HEK293 (cell line): ENCODE measurements at regions not wholly inside any gene's neighbourhood (a gene's known extent, or its start where the extent isn't known, plus 50 kb on each side); places are given as distances from the start of the nearest gene placed in this dataset.
A peak's percentile ranks its signal among the peaks of the same experiment; 100 is the strongest.

Experiments
- CTCF ChIA-PET: fragments of 350-600 bp; formaldehyde crosslinking; extraction: SDS; loops from one replicate; lab custom pipeline; 2021; ENCODE audit warnings: antibody characterized with exemption; lab: Yijun Ruan, JAX
- POLR2A ChIA-PET: fragments of 300-600 bp; formaldehyde crosslinking; extraction: SDS; loops from one replicate; lab custom pipeline; 2020; ENCODE audit warnings: antibody characterized with exemption, inconsistent platforms; lab: Yijun Ruan, JAX
- H3K27ac ChIP-seq: fragments of 200-500 bp; sonication (Bioruptor generic); 2 replicates; pipeline ENCODE4 v1.5.1; 2014; ENCODE audit warnings: low read depth, low read length, control low read depth, inconsistent platforms; ENCODE audit errors: extremely low read depth
- H3K36me3 ChIP-seq, 2 experiments: fragments of 200-500 bp in 1 of 2; sonication (Bioruptor generic) in 1 of 2; 1 replicate in 1 of 2; 2 replicates in 1 of 2; pipeline ENCODE4 v1.5.1; 2014 to 2017; ENCODE audit warnings: inconsistent platforms in 2 of 2, low read length in 2 of 2; ENCODE audit not compliant: control insufficient read depth in 2 of 2, insufficient read depth in 1 of 2
- H3K4me1 ChIP-seq: fragments of 200-500 bp; sonication (Bioruptor generic); 2 replicates; pipeline ENCODE4 v1.5.1; 2014; ENCODE audit warnings: mild to moderate bottlenecking, low read length, inconsistent platforms; ENCODE audit not compliant: control insufficient read depth, insufficient read depth
- H3K4me3 ChIP-seq: 2 replicates; pipeline ENCODE4 v1.5.1; 2011; ENCODE audit warnings: low read depth, mild to moderate bottlenecking, control low read depth, low read length, moderate library complexity
- H3K9me3 ChIP-seq: fragments of 200-500 bp; sonication (Bioruptor generic); 2 replicates; pipeline ENCODE4 v1.5.1; 2014; ENCODE audit warnings: low read depth, low read length, inconsistent platforms; ENCODE audit not compliant: control insufficient read depth, insufficient read depth
- AEBP2 ChIP-seq: fragments of 450-650 bp; formaldehyde crosslinking; IDR thresholded peaks from 2 replicates; pipeline ENCODE4 v1.5.1; 2016; ENCODE audit warnings: missing biosample characterization, missing genetic modification characterization, borderline replicate concordance
- EGR2 ChIP-seq: fragments of 450-650 bp; formaldehyde crosslinking; IDR thresholded peaks from 2 replicates; pipeline ENCODE4 v1.5.1; 2016; ENCODE audit warnings: low read depth, missing biosample characterization, missing genetic modification characterization
- GFI1B ChIP-seq: fragments of 450-650 bp; formaldehyde crosslinking; IDR thresholded peaks from 2 replicates; pipeline ENCODE4 v1.5.1; 2016; ENCODE audit warnings: missing biosample characterization, missing genetic modification characterization
- GLIS1 ChIP-seq: fragments of 450-650 bp; formaldehyde crosslinking; IDR thresholded peaks from 2 replicates; pipeline ENCODE4 v1.5.1; 2016; ENCODE audit warnings: missing biosample characterization, missing genetic modification characterization
- GLIS2 ChIP-seq: fragments of 450-650 bp; formaldehyde crosslinking; IDR thresholded peaks from 2 replicates; pipeline ENCODE4 v1.5.1; 2016; ENCODE audit warnings: missing biosample characterization, missing genetic modification characterization
- KLF10 ChIP-seq: fragments of 450-650 bp; IDR thresholded peaks from 2 replicates; pipeline ENCODE4 v1.5.1; 2018; ENCODE audit warnings: missing biosample characterization, mild to moderate bottlenecking, missing genetic modification characterization
- PRDM10 ChIP-seq: fragments of 450-650 bp; formaldehyde crosslinking; IDR thresholded peaks from 2 replicates; pipeline ENCODE4 v1.5.1; 2016; ENCODE audit warnings: missing biosample characterization, missing genetic modification characterization
- RBAK ChIP-seq: fragments of 450-650 bp; formaldehyde crosslinking; IDR thresholded peaks from 2 replicates; pipeline ENCODE4 v1.5.1; 2016; ENCODE audit warnings: missing biosample characterization, missing genetic modification characterization
- SCRT1 ChIP-seq: fragments of 450-650 bp; formaldehyde crosslinking; IDR thresholded peaks from 2 replicates; pipeline ENCODE4 v1.5.1; 2016; ENCODE audit warnings: missing biosample characterization, missing genetic modification characterization, borderline replicate concordance
- SETDB1 ChIP-seq: IDR thresholded peaks from one replicate; pipeline ENCODE4 v1.6.1; 2017; ENCODE audit warnings: mild to moderate bottlenecking, low read length, moderate library complexity, mixed read lengths; ENCODE audit not compliant: insufficient read length
- YY2 ChIP-seq: fragments of 450-650 bp; formaldehyde crosslinking; IDR thresholded peaks from 2 replicates; pipeline ENCODE4 v1.5.1; 2016; ENCODE audit warnings: missing biosample characterization, missing genetic modification characterization
- ZFHX2 ChIP-seq: fragments of 450-650 bp; formaldehyde crosslinking; conservative IDR thresholded peaks from 2 replicates; pipeline ENCODE4 v1.5.1; 2016; ENCODE audit warnings: missing biosample characterization, missing genetic modification characterization
- ZFP3 ChIP-seq: fragments of 450-650 bp; formaldehyde crosslinking; IDR thresholded peaks from 2 replicates; pipeline ENCODE4 v1.5.1; 2016; ENCODE audit warnings: low read depth, missing biosample characterization, missing genetic modification characterization
- ZFP41 ChIP-seq: fragments of 450-650 bp; formaldehyde crosslinking; IDR thresholded peaks from 2 replicates; pipeline ENCODE4 v1.5.1; 2016; ENCODE audit warnings: missing biosample characterization, missing genetic modification characterization, borderline replicate concordance
- ZNF132 ChIP-seq: fragments of 450-650 bp; formaldehyde crosslinking; IDR thresholded peaks from 2 replicates; pipeline ENCODE4 v1.5.1; 2017; ENCODE audit warnings: missing biosample characterization, missing genetic modification characterization, borderline replicate concordance
- ZNF140 ChIP-seq: fragments of 450-650 bp; formaldehyde crosslinking; IDR thresholded peaks from 2 replicates; pipeline ENCODE4 v1.5.1; 2016; ENCODE audit warnings: missing biosample characterization, missing genetic modification characterization
- ZNF211 ChIP-seq: fragments of 450-650 bp; formaldehyde crosslinking; IDR thresholded peaks from 2 replicates; pipeline ENCODE4 v1.5.1; 2016; ENCODE audit warnings: low read depth, missing biosample characterization, missing genetic modification characterization
- ZNF23 ChIP-seq: fragments of 450-650 bp; formaldehyde crosslinking; IDR thresholded peaks from 2 replicates; pipeline ENCODE4 v1.5.1; 2016; ENCODE audit warnings: missing biosample characterization, missing genetic modification characterization, borderline replicate concordance
- ZNF404 ChIP-seq: fragments of 450-650 bp; formaldehyde crosslinking; IDR thresholded peaks from 2 replicates; pipeline ENCODE4 v1.5.1; 2017; ENCODE audit warnings: missing biosample characterization, missing genetic modification characterization
- ZNF433 ChIP-seq: fragments of 450-650 bp; formaldehyde crosslinking; IDR thresholded peaks from 2 replicates; pipeline ENCODE4 v1.5.1; 2016; ENCODE audit warnings: missing biosample characterization, missing genetic modification characterization, low read depth
- ZNF473 ChIP-seq: fragments of 450-650 bp; formaldehyde crosslinking; IDR thresholded peaks from 2 replicates; pipeline ENCODE4 v1.5.1; 2017; ENCODE audit warnings: missing biosample characterization, missing genetic modification characterization
- ZNF514 ChIP-seq: fragments of 450-650 bp; formaldehyde crosslinking; IDR thresholded peaks from 2 replicates; pipeline ENCODE4 v1.5.1; 2016; ENCODE audit warnings: missing biosample characterization, missing genetic modification characterization
- ZNF521 ChIP-seq: fragments of 450-650 bp; formaldehyde crosslinking; IDR thresholded peaks from 2 replicates; pipeline ENCODE4 v1.5.1; 2017; ENCODE audit warnings: missing biosample characterization, mild to moderate bottlenecking, missing genetic modification characterization
- ZNF530 ChIP-seq: fragments of 450-650 bp; formaldehyde crosslinking; IDR thresholded peaks from 2 replicates; pipeline ENCODE4 v1.5.1; 2016; ENCODE audit warnings: low read depth, missing biosample characterization, missing genetic modification characterization
- ZNF549 ChIP-seq: fragments of 450-650 bp; IDR thresholded peaks from 2 replicates; pipeline ENCODE4 v1.5.1; 2018; ENCODE audit warnings: missing biosample characterization, missing genetic modification characterization, mild to moderate bottlenecking, inconsistent platforms, moderate library complexity
- ZNF571 ChIP-seq: fragments of 450-650 bp; formaldehyde crosslinking; IDR thresholded peaks from 2 replicates; pipeline ENCODE4 v1.5.0; 2017; ENCODE audit warnings: missing biosample characterization, missing genetic modification characterization
- ZNF596 ChIP-seq: fragments of 450-650 bp; IDR thresholded peaks from 2 replicates; pipeline ENCODE4 v1.5.0; 2018; ENCODE audit warnings: missing biosample characterization, mild to moderate bottlenecking, missing genetic modification characterization, moderate library complexity
- ZNF658 ChIP-seq: fragments of 450-650 bp; formaldehyde crosslinking; IDR thresholded peaks from 2 replicates; pipeline ENCODE4; 2016; ENCODE audit warnings: missing biosample characterization, missing genetic modification characterization
- ZNF660 ChIP-seq: fragments of 450-650 bp; IDR thresholded peaks from 2 replicates; pipeline ENCODE4 v1.5.1; 2018; ENCODE audit warnings: missing biosample characterization, mild to moderate bottlenecking, missing genetic modification characterization
- ZNF747 ChIP-seq: fragments of 450-650 bp; formaldehyde crosslinking; IDR thresholded peaks from 2 replicates; pipeline ENCODE4 v1.5.1; 2016; ENCODE audit warnings: missing biosample characterization, missing genetic modification characterization
- ZNF843 ChIP-seq: fragments of 450-650 bp; formaldehyde crosslinking; IDR thresholded peaks from 2 replicates; pipeline ENCODE4 v1.5.1; 2016; ENCODE audit warnings: missing biosample characterization, missing genetic modification characterization

GRCh38 chr14:71701990-71702389 lies 230.2 kb upstream of the RGS6 start:
- H3K27ac ChIP-seq = no peak overlapping the region
- TF ChIP-seq ZFHX2 (tag by site-specific recombination) (peak; percentile 68), ZNF140 (tag by site-specific recombination) (no peak), EGR2 (tag by site-specific recombination) (peak; percentile 27; the same call in 1 of the 2 replicates)
- TF ChIP-seq, all 188 proteins: peak for 2
- Histone ChIP-seq H3K36me3 (peaks cover 0 to 15% of the 10 kb centered on the region in 2 experiments; a peak in 1 of 3 replicates), H3K4me1 (peaks cover 4% of the 10 kb centered on the region; the same call in 1 of the 2 replicates), H3K9me3 (no peaks in the 10 kb centered on the region), H3K4me3 (no peak overlapping the region)
- ChIA-PET POLR2A (no interaction called here), CTCF (no interaction called here)

- CTCF ChIA-PET = no interaction called here
- no peak overlapping the region for H3K27ac ChIP-seq
- H3K36me3 ChIP-seq = peaks cover 0 to 15% of the 10 kb centered on the region in 2 experiments; a peak in 2 of 3 replicates
- no peaks in the 10 kb centered on the region for H3K9me3 ChIP-seq
- peaks cover 4% of the 10 kb centered on the region; the same call in 1 of the 2 replicates for H3K4me1 ChIP-seq
- no peak overlapping the region for H3K4me3 ChIP-seq
- POLR2A ChIA-PET = no interaction called here
- no peak for TF ChIP-seq ZNF747
- TF ChIP-seq ZNF211 = no peak
- TF ChIP-seq ZNF660 (tag by site-specific recombination) = no peak
- TF ChIP-seq ZNF843 (tag by site-specific recombination) = no peak
- TF ChIP-seq ZFP41 (tag by site-specific recombination) = no peak
- TF ChIP-seq RBAK = no peak
- TF ChIP-seq SETDB1 = no peak
- TF ChIP-seq ZNF514 (tag by site-specific recombination) = no peak
- no peak for TF ChIP-seq ZNF549 (tag by site-specific recombination)
- TF ChIP-seq YY2 = no peak
- no peak for TF ChIP-seq ZFP3 (tag by site-specific recombination)
- TF ChIP-seq ZNF571 (tag by site-specific recombination) = no peak
- TF ChIP-seq ZNF530 = no peak
- TF ChIP-seq ZNF473 (tag by site-specific recombination) = no peak
- no peak for TF ChIP-seq ZNF521 (tag by site-specific recombination)
- no peak for TF ChIP-seq ZNF404
- TF ChIP-seq KLF10 (tag by site-specific recombination) = no peak
- no peak for TF ChIP-seq ZNF433 (tag by site-specific recombination)
- TF ChIP-seq ZFHX2 (tag by site-specific recombination) = no peak
- no peak for TF ChIP-seq GLIS2
These were observed 229.4 kb upstream of the RGS6 start for GRCh38 chr14:71702786-71703185.

GRCh38 chr14:71703477-71703876 lies 228.8 kb upstream of the RGS6 start:
- POLR2A ChIA-PET = no interaction called here
- Histone ChIP-seq H3K36me3 (peaks cover 0 to 15% of the 10 kb centered on the region in 2 experiments; a peak in 2 of 3 replicates), H3K9me3 (no peaks in the 10 kb centered on the region), H3K27ac (no peak overlapping the region), H3K4me3 (no peak overlapping the region), H3K4me1 (peaks cover 4% of the 10 kb centered on the region; the same call in 1 of the 2 replicates)
- CTCF ChIA-PET = no interaction called here
- no peak for TF ChIP-seq ZNF747
- TF ChIP-seq ZNF23 (tag by site-specific recombination) = no peak
- TF ChIP-seq SCRT1 (tag by site-specific recombination) = no peak
- TF ChIP-seq ZNF658 (tag by site-specific recombination) = no peak
- TF ChIP-seq AEBP2 = no peak
- TF ChIP-seq GLIS1 (tag by site-specific recombination) = no peak
- TF ChIP-seq GFI1B = no peak
- TF ChIP-seq ZNF132 (tag by site-specific recombination) = no peak
- no peak for TF ChIP-seq PRDM10
- no peak for TF ChIP-seq ZNF596
